Mesenchymal stem cell (in vitro differentiated cells and primary cell): ENCODE measurements at regions not wholly inside any gene's neighbourhood (a gene's known extent, or its start where the extent isn't known, plus 50 kb on each side); places are given as distances from the start of the nearest gene placed in this dataset.

Experiments used
- DNase-seq: peaks from one replicate; pipeline ENCODE4 v3.0.0-alpha.2; 2013
- H2AFZ ChIP-seq: one replicate; pipeline ENCODE4 v1.6.1; 2013; ENCODE audit warnings: low read depth, mild to moderate bottlenecking, control low read depth, inconsistent platforms, low read length, moderate library complexity
- H2AK5ac ChIP-seq: 2 replicates; pipeline ENCODE4 v1.6.1; 2013; ENCODE audit warnings: low read length, moderate library complexity, mild to moderate bottlenecking, inconsistent platforms; ENCODE audit not compliant: severe bottlenecking
- H2BK120ac ChIP-seq: one replicate; pipeline ENCODE4 v1.6.1; 2013; ENCODE audit warnings: low read depth, mild to moderate bottlenecking, inconsistent platforms, low read length, moderate library complexity
- H2BK12ac ChIP-seq, 2 experiments: one replicate each; pipeline ENCODE4 v1.6.1; 2013; ENCODE audit warnings: inconsistent platforms in 2 of 2, low read length in 2 of 2, mild to moderate bottlenecking in 2 of 2, moderate library complexity in 2 of 2, control low read depth in 1 of 2
- H2BK15ac ChIP-seq: one replicate; pipeline ENCODE4 v1.6.1; 2013; ENCODE audit warnings: mild to moderate bottlenecking, low read depth, inconsistent platforms; ENCODE audit not compliant: poor library complexity, severe bottlenecking
- H2BK5ac ChIP-seq: 2 replicates; pipeline ENCODE4 v1.6.1; 2013; ENCODE audit warnings: low read depth, mild to moderate bottlenecking, low read length, control low read depth, inconsistent platforms; ENCODE audit not compliant: poor library complexity, severe bottlenecking
- H3K14ac ChIP-seq, 2 experiments: one replicate each; pipeline ENCODE4 v1.6.1; 2013; ENCODE audit warnings: inconsistent platforms in 2 of 2, low read length in 2 of 2, control low read depth in 1 of 2, mild to moderate bottlenecking in 1 of 2, moderate library complexity in 1 of 2
- H3K18ac ChIP-seq, 2 experiments: one replicate each; pipeline ENCODE4 v1.6.1; 2013; ENCODE audit warnings: inconsistent platforms in 2 of 2, low read length in 2 of 2, control low read depth in 1 of 2, low read depth in 1 of 2, mild to moderate bottlenecking in 1 of 2
- H3K23ac ChIP-seq, 2 experiments: one replicate each; pipeline ENCODE4 v1.6.1; 2013; ENCODE audit warnings: inconsistent platforms in 2 of 2, low read length in 2 of 2, mild to moderate bottlenecking in 2 of 2, moderate library complexity in 2 of 2, control low read depth in 1 of 2
- H3K27ac ChIP-seq: 2 replicates; pipeline ENCODE4 v1.5.1; 2013; ENCODE audit warnings: mild to moderate bottlenecking, moderate library complexity, low read length, control low read depth, inconsistent platforms; ENCODE audit not compliant: poor library complexity, severe bottlenecking
- H3K27me3 ChIP-seq, 2 experiments: 2 replicates each; pipeline versions ENCODE4 v1.6.1 to v1.7.0; 2013; ENCODE audit warnings: low read length in 2 of 2, mild to moderate bottlenecking in 2 of 2, moderate library complexity in 2 of 2, control low read depth in 1 of 2, inconsistent platforms in 1 of 2; ENCODE audit not compliant: control insufficient read depth in 1 of 2, insufficient read depth in 1 of 2
- H3K36me3 ChIP-seq, 2 experiments: 2 replicates each; pipeline versions ENCODE4 v1.6.1 to v1.7.0; 2013; ENCODE audit warnings: low read length in 2 of 2, control low read depth in 1 of 2, inconsistent platforms in 1 of 2, low read depth in 1 of 2, mild to moderate bottlenecking in 1 of 2; ENCODE audit not compliant: insufficient read depth in 2 of 2, control insufficient read depth in 1 of 2
- H3K4ac ChIP-seq, 2 experiments: one replicate each; pipeline ENCODE4 v1.6.1; 2013; ENCODE audit warnings: inconsistent platforms in 2 of 2, low read length in 2 of 2, mild to moderate bottlenecking in 2 of 2, moderate library complexity in 2 of 2, control low read depth in 1 of 2, low read depth in 1 of 2
- H3K4me1 ChIP-seq: 2 replicates; pipeline ENCODE4 v1.6.1; 2013; ENCODE audit warnings: low read depth, low read length, control low read depth; ENCODE audit not compliant: control insufficient read depth, insufficient read depth
- H3K4me2 ChIP-seq: 2 replicates; pipeline ENCODE4 v1.6.1; 2013; ENCODE audit warnings: low read length, mild to moderate bottlenecking, inconsistent platforms; ENCODE audit not compliant: poor library complexity, severe bottlenecking
- H3K4me3 ChIP-seq, 2 experiments: 2 replicates each; pipeline versions ENCODE4 v1.5.1 to v1.7.0; 2013; ENCODE audit warnings: low read length in 2 of 2, mild to moderate bottlenecking in 2 of 2, control low read depth in 1 of 2, low read depth in 1 of 2; ENCODE audit not compliant: insufficient read depth in 1 of 2
- H3K79me1 ChIP-seq: replicated peaks from 2 replicates; pipeline ENCODE4 v1.6.1; 2013; ENCODE audit warnings: mild to moderate bottlenecking, control low read depth, low read length, inconsistent platforms; ENCODE audit not compliant: poor library complexity, severe bottlenecking
- H3K9ac ChIP-seq: 2 replicates; pipeline ENCODE4 v1.7.0; 2013; ENCODE audit warnings: mild to moderate bottlenecking, low read length, moderate library complexity
- H3K9me3 ChIP-seq: 2 replicates; pipeline ENCODE4 v1.7.0; 2013; ENCODE audit warnings: mild to moderate bottlenecking, low read length; ENCODE audit not compliant: control insufficient read depth
- H4K8ac ChIP-seq: one replicate; pipeline ENCODE4 v1.6.1; 2013; ENCODE audit warnings: inconsistent platforms, mild to moderate bottlenecking, low read length, moderate library complexity
- H4K91ac ChIP-seq: one replicate; pipeline ENCODE4 v1.6.1; 2013; ENCODE audit warnings: mild to moderate bottlenecking, low read length, inconsistent platforms
- WGBS: methylation state at CpG from one replicate; pipeline ENCODE4 v1.1.7; 2013; ENCODE audit warnings: mixed read lengths; 5-methylcytosine and 5-hydroxymethylcytosine counted together

- Histone ChIP-seq H3K14ac (no peak overlapping the region), H2AK5ac (no peak overlapping the region), H2BK12ac (no peak overlapping the region), H3K79me1 (no peaks in the 10 kb centered on the region), H2BK5ac (no peak overlapping the region), H3K23ac (no peak overlapping the region), H2AFZ (no peak overlapping the region), H3K9me3 (no peaks in the 10 kb centered on the region), H3K36me3 (no peaks in the 10 kb centered on the region), H4K8ac (no peak overlapping the region), H3K4me2 (no peak overlapping the region), H3K4ac (no peak overlapping the region), H3K18ac (no peak overlapping the region), H3K4me3 (no peak overlapping the region), H3K27ac (no peak overlapping the region), H3K4me1 (no peaks in the 10 kb centered on the region), H3K9ac (no peak overlapping the region), H3K27me3 (peaks cover 39 to 52% of the 10 kb centered on the region in 2 experiments), H4K91ac (no peak overlapping the region), H2BK15ac (no peak overlapping the region), H2BK120ac (no peak overlapping the region)
- no peak for DNase-seq
- 89% methylated on average over 33 of the region's 33 CpGs for WGBS
Measured at GRCh38 chr7:1345796-1346755, 113.2 kb downstream of the MICALL2 start.

GRCh38 chr7:1346851-1347250 is 112.4 kb downstream of the MICALL2 start:
- H3K9ac ChIP-seq, result no peak overlapping the region
- no peaks in the 10 kb centered on the region for H3K79me1 ChIP-seq
- no peak overlapping the region for H2BK15ac ChIP-seq
- H3K4me1 ChIP-seq, result no peaks in the 10 kb centered on the region
- no peak overlapping the region for H3K14ac ChIP-seq
- H4K8ac ChIP-seq, result no peak overlapping the region
- no peak overlapping the region for H2AK5ac ChIP-seq
- no peak overlapping the region for H3K4ac ChIP-seq
- H3K9me3 ChIP-seq, result no peaks in the 10 kb centered on the region
- no peak overlapping the region for H3K4me3 ChIP-seq
- no peak overlapping the region for H2AFZ ChIP-seq
- H3K4me2 ChIP-seq, result no peak overlapping the region
- H3K27ac ChIP-seq, result no peak overlapping the region
- peaks cover 39 to 59% of the 10 kb centered on the region in 2 experiments for H3K27me3 ChIP-seq
- 82% methylated on average over 9 of the region's 12 CpGs for WGBS
- no peak for DNase-seq
- no peak overlapping the region for H2BK120ac ChIP-seq
- H3K18ac ChIP-seq, result no peak overlapping the region
- H2BK12ac ChIP-seq, result no peak overlapping the region
- H2BK5ac ChIP-seq, result no peak overlapping the region
- H3K23ac ChIP-seq, result no peak overlapping the region
- no peak overlapping the region for H4K91ac ChIP-seq
- H3K36me3 ChIP-seq, result no peaks in the 10 kb centered on the region

GRCh38 chr7:1348096-1348822 is 111.0 kb downstream of the MICALL2 start:
- Histone ChIP-seq H2AFZ (no peak overlapping the region), H2AK5ac (no peak overlapping the region), H3K4me2 (no peak overlapping the region), H3K27me3 (peaks cover 35 to 66% of the 10 kb centered on the region in 2 experiments), H2BK12ac (no peak overlapping the region), H3K79me1 (no peaks in the 10 kb centered on the region), H3K18ac (no peak overlapping the region), H3K9me3 (no peaks in the 10 kb centered on the region), H3K14ac (peak overlapping the region in 1 of 2 experiments; percentile 39), H3K23ac (no peak overlapping the region), H3K4ac (no peak overlapping the region), H4K91ac (peak overlapping the region; percentile 53), H3K36me3 (no peaks in the 10 kb centered on the region), H2BK5ac (no peak overlapping the region), H3K27ac (no peak overlapping the region), H3K4me3 (no peak overlapping the region), H3K4me1 (no peaks in the 10 kb centered on the region), H4K8ac (no peak overlapping the region), H3K9ac (no peak overlapping the region), H2BK120ac (no peak overlapping the region), H2BK15ac (no peak overlapping the region)
- 79% methylated on average over 27 of the region's 28 CpGs for WGBS
- DNase-seq, result no peak

- Histone ChIP-seq H3K9me3 (no peaks in the 10 kb centered on the region), H4K8ac (no peak overlapping the region), H2AFZ (no peak overlapping the region), H3K27ac (no peak overlapping the region), H2BK12ac (no peak overlapping the region), H3K4ac (no peak overlapping the region), H2AK5ac (no peak overlapping the region), H3K4me2 (no peak overlapping the region), H4K91ac (no peak overlapping the region), H2BK5ac (no peak overlapping the region), H2BK120ac (no peak overlapping the region), H3K36me3 (no peaks in the 10 kb centered on the region), H3K27me3 (peaks cover 36 to 71% of the 10 kb centered on the region in 2 experiments), H3K9ac (no peak overlapping the region), H3K23ac (no peak overlapping the region), H2BK15ac (no peak overlapping the region), H3K4me1 (no peaks in the 10 kb centered on the region), H3K79me1 (no peaks in the 10 kb centered on the region), H3K14ac (no peak overlapping the region), H3K18ac (no peak overlapping the region), H3K4me3 (no peak overlapping the region)
- no peak for DNase-seq
- 80% methylated on average over 18 of the region's 18 CpGs for WGBS
Measured at GRCh38 chr7:1348823-1349335, 110.4 kb downstream of the MICALL2 start.
